ENCODE measurements at regions not wholly inside any gene's neighbourhood (a gene's known extent, or its start where the extent isn't known, plus 50 kb on each side); places are given as distances from the start of the nearest gene placed in this dataset.

DNA sequence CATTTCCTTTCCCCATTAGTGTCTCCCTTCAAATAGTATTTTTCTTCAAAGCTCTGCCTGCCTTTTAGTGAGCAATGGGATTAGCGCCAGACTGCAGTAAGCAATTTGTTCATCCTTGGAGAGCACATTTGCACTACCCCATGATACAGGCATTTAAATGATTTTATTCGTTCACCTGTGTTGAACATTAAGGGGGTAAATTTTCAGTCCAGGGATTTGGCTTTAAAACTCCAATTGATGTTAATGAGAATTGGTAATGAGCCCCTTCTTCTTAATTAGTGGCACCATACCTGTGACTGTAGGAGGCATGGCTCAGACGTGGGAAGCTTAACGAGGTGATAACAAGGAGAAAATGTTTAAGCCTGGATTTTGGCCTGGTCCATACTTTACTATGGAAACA, 161.4 kb upstream of the NANOGP8 start:
- TF ChIP-seq TBP (optimal IDR thresholded peaks at IDR 0.05; ENCODE audit: low read depth, low read length) (no peak), ZNF184 (CRISPR knock-in tag; IDR thresholded peaks at IDR 0.05) (no peak), HNRNPH1 (optimal IDR thresholded peaks at IDR 0.05; ENCODE audit: low read depth, low read length) (no peak)
- TF ChIP-seq, protein P1, sequence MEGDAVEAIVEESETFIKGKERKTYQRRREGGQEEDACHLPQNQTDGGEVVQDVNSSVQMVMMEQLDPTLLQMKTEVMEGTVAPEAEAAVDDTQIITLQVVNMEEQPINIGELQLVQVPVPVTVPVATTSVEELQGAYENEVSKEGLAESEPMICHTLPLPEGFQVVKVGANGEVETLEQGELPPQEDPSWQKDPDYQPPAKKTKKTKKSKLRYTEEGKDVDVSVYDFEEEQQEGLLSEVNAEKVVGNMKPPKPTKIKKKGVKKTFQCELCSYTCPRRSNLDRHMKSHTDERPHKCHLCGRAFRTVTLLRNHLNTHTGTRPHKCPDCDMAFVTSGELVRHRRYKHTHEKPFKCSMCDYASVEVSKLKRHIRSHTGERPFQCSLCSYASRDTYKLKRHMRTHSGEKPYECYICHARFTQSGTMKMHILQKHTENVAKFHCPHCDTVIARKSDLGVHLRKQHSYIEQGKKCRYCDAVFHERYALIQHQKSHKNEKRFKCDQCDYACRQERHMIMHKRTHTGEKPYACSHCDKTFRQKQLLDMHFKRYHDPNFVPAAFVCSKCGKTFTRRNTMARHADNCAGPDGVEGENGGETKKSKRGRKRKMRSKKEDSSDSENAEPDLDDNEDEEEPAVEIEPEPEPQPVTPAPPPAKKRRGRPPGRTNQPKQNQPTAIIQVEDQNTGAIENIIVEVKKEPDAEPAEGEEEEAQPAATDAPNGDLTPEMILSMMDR (IDR thresholded peaks at IDR 0.05 in 2 of 3, conservative IDR thresholded peaks at IDR 0.05 in 1 of 3; ENCODE audit: insufficient read depth in 2 of 3, low read depth in 1 of 3, low read length in 3 of 3) = no peak
